GM12891 (cell line): ENCODE measurements at regions not wholly inside any gene's neighbourhood (a gene's known extent, or its start where the extent isn't known, plus 50 kb on each side); places are given as distances from the start of the nearest gene placed in this dataset.
"Not testable (repeated sequence)": the region's sequence is repeated elsewhere in the genome, so short reads cannot be mapped to it uniquely, and the experiment has no call there.

Experiments
- POLR2A ChIP-seq: IDR thresholded peaks from 2 replicates; pipeline ENCODE4 v1.6.1; 2011; ENCODE audit warnings: low read depth, low read length, control low read depth
- TAF1 ChIP-seq: IDR thresholded peaks from 2 replicates; pipeline ENCODE4 v1.6.1; 2011; ENCODE audit warnings: low read depth, low read length, control low read depth

- TF ChIP-seq TAF1, POLR2A: not testable (repeated sequence)
Observed at GRCh38 chr7:150119966-150120365, 203.2 kb upstream of the LRRC61 start.
